GM19463 (cell line): ENCODE measurements at regions not wholly inside any gene's neighbourhood (a gene's known extent, or its start where the extent isn't known, plus 50 kb on each side); places are given as distances from the start of the nearest gene placed in this dataset.

Source experiments
- ATAC-seq: cut with Tn5 transposase; IDR thresholded peaks from one replicate; pipeline ENCODE4 v1.9.1; 2021; ENCODE audit warnings: mild to moderate bottlenecking, moderate library complexity; ENCODE audit not compliant: unreplicated experiment

GRCh38 chr20:52654567-52654966 is 317.6 kb upstream of the TSHZ2 start:
- ATAC-seq = no peak

- no peak for ATAC-seq
Measured at GRCh38 chr20:52652271-52652670, 319.9 kb upstream of the TSHZ2 start.

- no peak for ATAC-seq
Measured at GRCh38 chr20:52649727-52650126, 322.4 kb upstream of the TSHZ2 start.

GRCh38 chr20:52645822-52646221 is 326.3 kb upstream of the TSHZ2 start:
- no peak for ATAC-seq

GRCh38 chr20:52643034-52643433 is 329.1 kb upstream of the TSHZ2 start:
- no peak for ATAC-seq

GRCh38 chr20:52637201-52637600 is 335.0 kb upstream of the TSHZ2 start:
- no peak for ATAC-seq

- no peak for ATAC-seq
Measured at GRCh38 chr20:52631469-52631868, 340.7 kb upstream of the TSHZ2 start.

GRCh38 chr20:52630138-52630537 is 342.0 kb upstream of the TSHZ2 start:
- ATAC-seq = no peak

- ATAC-seq = no peak
Measured at GRCh38 chr20:52624281-52624680, 347.9 kb upstream of the TSHZ2 start.

GRCh38 chr20:52622081-52622480 is 350.1 kb upstream of the TSHZ2 start:
- ATAC-seq = no peak

GRCh38 chr20:52621401-52621800 is 350.8 kb upstream of the TSHZ2 start:
- no peak for ATAC-seq

- ATAC-seq = no peak
Measured at GRCh38 chr20:52619671-52620070, 352.5 kb upstream of the TSHZ2 start.

- no peak for ATAC-seq
Measured at GRCh38 chr20:52619101-52619500, 353.1 kb upstream of the TSHZ2 start.

- no peak for ATAC-seq
Measured at GRCh38 chr20:52616629-52617028, 355.5 kb upstream of the TSHZ2 start.

- ATAC-seq = no peak
Measured at GRCh38 chr20:52614051-52614863, 357.9 kb upstream of the TSHZ2 start.

- ATAC-seq = no peak
Measured at GRCh38 chr20:52612046-52612632, 360.0 kb upstream of the TSHZ2 start.

- ATAC-seq = no peak
Measured at GRCh38 chr20:52610749-52611148, 361.4 kb upstream of the TSHZ2 start.

GRCh38 chr20:52601295-52601971 is 370.7 kb upstream of the TSHZ2 start:
- ATAC-seq = no peak

GRCh38 chr20:52596256-52596655 is 375.9 kb upstream of the TSHZ2 start:
- ATAC-seq = no peak

- ATAC-seq = no peak
Measured at GRCh38 chr20:52595518-52595917, 376.6 kb upstream of the TSHZ2 start.

- no peak for ATAC-seq
Measured at GRCh38 chr20:52593654-52594053, 378.5 kb upstream of the TSHZ2 start.

- no peak for ATAC-seq
Measured at GRCh38 chr20:52592567-52592966, 379.6 kb upstream of the TSHZ2 start.
